ENCODE measurements at regions not wholly inside any gene's neighbourhood (a gene's known extent, or its start where the extent isn't known, plus 50 kb on each side); places are given as distances from the start of the nearest gene placed in this dataset.

DNA sequence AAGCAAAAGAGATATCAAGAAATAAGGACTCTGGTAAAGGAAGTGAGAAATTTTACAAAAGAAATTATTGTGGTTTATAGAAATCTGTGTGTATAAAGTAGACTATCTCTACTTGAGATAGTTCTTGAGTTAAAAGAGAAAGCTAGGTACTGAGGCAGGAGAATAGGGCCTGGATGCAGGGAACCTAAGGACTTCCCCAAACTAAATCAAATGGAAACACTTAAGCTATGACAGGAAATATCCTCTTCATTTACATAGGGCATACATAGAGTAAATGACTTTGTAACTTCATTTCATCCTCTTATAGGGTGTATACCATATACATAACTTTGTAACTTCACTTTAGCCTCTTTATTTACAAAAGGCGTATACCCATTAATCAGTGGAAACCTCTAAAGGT is 219.2 kb upstream of the RGPD4 start:
- in situ Hi-C loops (cut with HindIII; ENCODE audit: low pct_ligation_motif_present, low sequenced_read_pairs), result no loop called here
- no peaks in the 10 kb centered on the region for H3K36me3 ChIP-seq (replicated peaks)
- H3K27ac ChIP-seq, result no peak overlapping the region
- TF ChIP-seq, protein P1, sequence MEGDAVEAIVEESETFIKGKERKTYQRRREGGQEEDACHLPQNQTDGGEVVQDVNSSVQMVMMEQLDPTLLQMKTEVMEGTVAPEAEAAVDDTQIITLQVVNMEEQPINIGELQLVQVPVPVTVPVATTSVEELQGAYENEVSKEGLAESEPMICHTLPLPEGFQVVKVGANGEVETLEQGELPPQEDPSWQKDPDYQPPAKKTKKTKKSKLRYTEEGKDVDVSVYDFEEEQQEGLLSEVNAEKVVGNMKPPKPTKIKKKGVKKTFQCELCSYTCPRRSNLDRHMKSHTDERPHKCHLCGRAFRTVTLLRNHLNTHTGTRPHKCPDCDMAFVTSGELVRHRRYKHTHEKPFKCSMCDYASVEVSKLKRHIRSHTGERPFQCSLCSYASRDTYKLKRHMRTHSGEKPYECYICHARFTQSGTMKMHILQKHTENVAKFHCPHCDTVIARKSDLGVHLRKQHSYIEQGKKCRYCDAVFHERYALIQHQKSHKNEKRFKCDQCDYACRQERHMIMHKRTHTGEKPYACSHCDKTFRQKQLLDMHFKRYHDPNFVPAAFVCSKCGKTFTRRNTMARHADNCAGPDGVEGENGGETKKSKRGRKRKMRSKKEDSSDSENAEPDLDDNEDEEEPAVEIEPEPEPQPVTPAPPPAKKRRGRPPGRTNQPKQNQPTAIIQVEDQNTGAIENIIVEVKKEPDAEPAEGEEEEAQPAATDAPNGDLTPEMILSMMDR (IDR thresholded peaks at IDR 0.05; ENCODE audit: low read depth, low read length, missing control alignments), result no peak
- DNase-seq, result no peak
- H3K4me3 ChIP-seq (ENCODE audit: low read depth, low read length), result no peak overlapping the region
- no peaks in the 10 kb centered on the region for H3K27me3 ChIP-seq (replicated peaks)

DNA sequence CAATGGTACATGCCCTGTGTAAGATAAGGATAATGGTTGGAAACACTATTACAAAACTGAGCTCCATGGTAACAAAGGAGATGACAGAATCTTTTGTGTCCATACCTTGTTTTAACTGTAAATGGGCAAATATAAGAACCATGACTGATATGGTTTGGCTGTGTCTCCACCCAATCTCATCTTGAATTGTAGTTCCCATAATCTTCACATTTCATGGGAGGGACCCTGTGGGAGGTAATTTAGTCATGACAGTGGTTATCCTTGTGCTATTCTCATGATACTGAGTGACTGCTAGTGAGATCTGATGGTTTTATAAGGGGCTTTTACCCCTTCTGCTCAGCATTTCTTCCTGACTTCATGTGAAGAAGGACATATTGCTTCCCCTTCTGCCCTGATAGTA is 211.7 kb upstream of the RGPD4 start:
- H3K27me3 ChIP-seq (replicated peaks), result no peaks in the 10 kb centered on the region
- no peak overlapping the region for H3K4me3 ChIP-seq (ENCODE audit: low read depth, low read length)
- in situ Hi-C loops (cut with HindIII; ENCODE audit: low pct_ligation_motif_present, low sequenced_read_pairs), result no loop called here
- H3K36me3 ChIP-seq (replicated peaks), result no peaks in the 10 kb centered on the region
- DNase-seq, result no peak
- H3K27ac ChIP-seq, result no peak overlapping the region
- TF ChIP-seq, protein P1 (IDR thresholded peaks at IDR 0.05; ENCODE audit: low read depth, low read length, missing control alignments), result no peak

DNA sequence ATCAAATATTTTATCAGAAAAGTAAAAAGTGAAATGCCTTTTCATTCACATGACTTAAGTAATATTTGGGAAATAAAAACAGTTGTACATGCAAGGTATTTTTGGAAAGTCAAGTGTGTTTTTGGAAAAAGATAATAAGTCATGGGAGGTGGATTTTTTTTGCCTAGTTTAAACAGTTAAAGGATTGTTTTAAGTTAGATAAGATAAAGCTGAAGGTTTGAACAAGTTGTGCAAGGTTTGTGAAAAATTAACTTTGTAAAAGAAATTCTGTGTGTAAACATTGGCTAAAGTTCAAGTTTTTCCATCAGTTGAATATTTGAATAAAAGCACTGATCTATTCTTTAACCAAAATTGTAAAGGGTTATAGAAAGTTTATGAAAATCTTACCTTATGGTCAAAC is 207.9 kb upstream of the RGPD4 start:
- no peak for DNase-seq
- no peaks in the 10 kb centered on the region for H3K27me3 ChIP-seq (replicated peaks)
- H3K4me3 ChIP-seq (ENCODE audit: low read depth, low read length), result no peak overlapping the region
- TF ChIP-seq, protein P1 (IDR thresholded peaks at IDR 0.05; ENCODE audit: low read depth, low read length, missing control alignments), result no peak
- in situ Hi-C loops (cut with HindIII; ENCODE audit: low pct_ligation_motif_present, low sequenced_read_pairs), result no loop called here
- no peaks in the 10 kb centered on the region for H3K36me3 ChIP-seq (replicated peaks)
- H3K27ac ChIP-seq, result no peak overlapping the region

DNA sequence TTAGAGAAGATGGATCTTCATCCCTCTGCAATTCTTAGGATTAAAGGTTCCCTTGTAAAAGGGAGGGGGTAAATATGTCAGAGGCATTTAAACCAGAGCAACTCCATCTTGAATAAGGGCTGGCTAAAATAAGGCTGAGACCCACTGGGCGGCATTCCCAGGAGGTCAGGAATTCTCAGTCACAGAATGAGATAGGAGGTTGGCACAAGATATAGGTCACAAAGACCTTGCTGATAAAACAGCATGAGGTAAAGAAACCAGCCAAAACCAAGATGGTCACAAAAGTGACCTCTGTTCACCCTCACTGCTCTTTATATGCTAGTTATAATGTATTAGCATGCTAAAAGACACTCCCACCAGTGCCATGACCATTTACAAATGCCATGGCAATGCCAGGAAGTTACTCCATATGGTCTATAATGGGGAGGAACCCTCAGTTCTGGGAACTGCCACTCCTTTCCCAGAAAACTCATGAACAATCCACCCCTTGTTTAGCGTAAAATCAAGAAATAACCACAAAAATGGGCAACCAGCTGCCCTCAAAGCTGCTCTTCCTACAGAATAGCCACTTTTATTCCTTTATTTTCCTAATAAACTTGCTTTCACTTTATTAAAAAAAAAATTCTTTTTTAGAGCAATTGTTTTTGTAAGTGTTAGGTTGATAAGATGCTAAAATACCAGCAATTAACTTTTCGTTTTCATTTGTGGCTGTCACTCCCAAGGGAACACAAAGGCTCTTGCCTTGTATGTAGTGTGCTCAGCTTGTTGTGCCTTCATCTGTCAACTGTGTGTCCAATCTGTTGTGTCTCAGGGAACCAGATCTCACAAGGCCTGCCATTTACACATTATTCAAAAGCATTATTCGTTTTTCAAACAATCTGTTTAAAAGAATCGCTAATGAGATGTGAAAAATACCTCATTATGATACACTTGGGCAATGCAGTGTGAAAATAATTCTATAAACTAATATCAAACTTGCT is 205.2 kb upstream of the RGPD4 start:
- H3K27me3 ChIP-seq (replicated peaks), result no peaks in the 10 kb centered on the region
- DNase-seq, result no peak
- TF ChIP-seq, protein P1 (IDR thresholded peaks at IDR 0.05; ENCODE audit: low read depth, low read length, missing control alignments), result no peak
- in situ Hi-C loops (cut with HindIII; ENCODE audit: low pct_ligation_motif_present, low sequenced_read_pairs), result no loop called here
- H3K4me3 ChIP-seq (ENCODE audit: low read depth, low read length), result no peak overlapping the region
- no peak overlapping the region for H3K27ac ChIP-seq
- no peaks in the 10 kb centered on the region for H3K36me3 ChIP-seq (replicated peaks)

DNA sequence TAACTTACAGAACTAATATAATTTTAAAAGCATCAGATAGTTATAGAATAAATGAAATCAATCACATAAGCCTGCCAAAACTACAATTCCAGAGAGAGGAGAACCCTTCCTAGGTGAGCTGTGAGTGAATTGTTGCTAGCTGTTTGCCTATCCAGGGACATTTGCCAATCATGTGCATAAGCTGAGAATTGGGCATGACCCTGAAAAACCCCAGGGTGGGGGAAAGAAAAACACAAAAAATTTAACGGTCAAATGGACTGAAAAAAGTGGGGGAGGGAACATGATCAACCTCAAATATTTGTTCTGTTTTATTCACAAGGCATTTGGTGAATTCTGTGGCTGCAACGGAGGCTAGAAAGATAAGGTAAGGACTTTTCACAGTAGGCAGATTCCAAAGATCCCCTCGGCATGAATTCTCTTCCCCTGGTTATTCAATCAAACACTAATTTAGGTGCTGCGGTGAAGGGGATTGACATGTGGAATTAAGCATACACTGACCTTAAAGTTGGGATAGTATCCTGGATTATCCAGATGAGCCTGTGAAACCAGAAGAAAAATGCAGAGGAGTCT is 203.9 kb upstream of the RGPD4 start:
- no peaks in the 10 kb centered on the region for H3K36me3 ChIP-seq (replicated peaks)
- DNase-seq, result no peak
- H3K4me3 ChIP-seq (ENCODE audit: low read depth, low read length), result no peak overlapping the region
- H3K27me3 ChIP-seq (replicated peaks), result no peaks in the 10 kb centered on the region
- TF ChIP-seq, protein P1 (IDR thresholded peaks at IDR 0.05; ENCODE audit: low read depth, low read length, missing control alignments), result no peak
- H3K27ac ChIP-seq, result no peak overlapping the region
- in situ Hi-C loops (cut with HindIII; ENCODE audit: low pct_ligation_motif_present, low sequenced_read_pairs), result no loop called here

Data from brain microvascular endothelial cell (primary cell).